ENCODE measurements at regions not wholly inside any gene's neighbourhood (a gene's known extent, or its start where the extent isn't known, plus 50 kb on each side); places are given as distances from the start of the nearest gene placed in this dataset.

GRCh38 chr5:143469125-143469524, 65.6 kb upstream of the NR3C1 start:
- no peaks in the 10 kb centered on the region for H3K36me3 ChIP-seq (ENCODE audit: control insufficient read depth in 4 of 4, insufficient read depth in 4 of 4, low read length in 3 of 4)
- DNase-seq: no peak
- ChIA-PET POLR2A (interaction anchor here (0.6 kb wide), 1 partner anchor 19 kb away, joined by 4 read pairs; no protein-coding TSS in a partner anchor), CTCF (no interaction called here)
- 100% methylated on average over 2 of the region's 2 CpGs for WGBS (ENCODE audit: insufficient coverage)
- H3K27ac ChIP-seq (ENCODE audit: insufficient read depth in 1 of 2, low read depth in 1 of 2, low read length in 2 of 2, poor library complexity in 1 of 2, severe bottlenecking in 2 of 2): no peak overlapping the region
- no peaks in the 10 kb centered on the region for H3K4me1 ChIP-seq (ENCODE audit: control extremely low read depth in 1 of 4, control insufficient read depth in 4 of 4, insufficient read depth in 4 of 4, low read length in 3 of 4)
- no peaks in the 10 kb centered on the region for H3K27me3 ChIP-seq (replicated peaks in 2 of 5; ENCODE audit: control insufficient read depth in 4 of 5, insufficient read depth in 5 of 5, low read length in 4 of 5)
- H3K4me3 ChIP-seq (ENCODE audit: control insufficient read depth in 1 of 7, extremely low read depth in 1 of 7, insufficient read depth in 4 of 7, low read depth in 2 of 7, low read length in 6 of 7): no peak overlapping the region
- H3K9me3 ChIP-seq (ENCODE audit: control extremely low read depth in 1 of 5, control insufficient read depth in 4 of 5, insufficient read depth in 2 of 5, low read depth in 1 of 5, low read length in 4 of 5): peaks cover 0 to 2% (median 0%) of the 10 kb centered on the region in 5 experiments

DNA sequence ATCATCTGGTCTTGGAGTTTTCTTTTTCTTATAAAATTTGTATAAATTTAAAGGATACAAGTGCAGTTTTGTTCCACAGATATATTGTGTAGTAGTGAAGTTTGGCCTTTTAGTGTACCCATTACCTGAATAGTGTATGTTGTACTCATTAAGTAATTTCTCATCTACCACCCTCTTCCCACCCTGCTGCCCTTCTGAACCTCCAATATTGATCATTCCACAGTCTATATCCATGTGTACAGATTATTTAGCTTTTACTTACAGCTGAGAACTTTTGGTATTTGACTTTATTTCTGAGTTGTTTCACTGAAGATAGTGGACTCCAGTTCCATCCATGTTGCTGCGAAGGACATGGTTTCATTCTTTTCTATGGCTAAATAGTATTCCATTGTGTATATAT, 63.1 kb upstream of the NR3C1 start:
- Histone ChIP-seq H3K4me1 (ENCODE audit: control extremely low read depth in 1 of 4, control insufficient read depth in 4 of 4, insufficient read depth in 4 of 4, low read length in 3 of 4) (no peaks in the 10 kb centered on the region), H3K27me3 (replicated peaks in 2 of 5; ENCODE audit: control insufficient read depth in 4 of 5, insufficient read depth in 5 of 5, low read length in 4 of 5) (no peaks in the 10 kb centered on the region), H3K9me3 (ENCODE audit: control extremely low read depth in 1 of 5, control insufficient read depth in 4 of 5, insufficient read depth in 2 of 5, low read depth in 1 of 5, low read length in 4 of 5) (peaks cover 0 to 2% (median 0%) of the 10 kb centered on the region in 5 experiments), H3K36me3 (ENCODE audit: control insufficient read depth in 4 of 4, insufficient read depth in 4 of 4, low read length in 3 of 4) (no peaks in the 10 kb centered on the region), H3K4me3 (ENCODE audit: control insufficient read depth in 1 of 7, extremely low read depth in 1 of 7, insufficient read depth in 4 of 7, low read depth in 2 of 7, low read length in 6 of 7) (no peak overlapping the region), H3K27ac (ENCODE audit: insufficient read depth in 1 of 2, low read depth in 1 of 2, low read length in 2 of 2, poor library complexity in 1 of 2, severe bottlenecking in 2 of 2) (no peak overlapping the region)
- ChIA-PET CTCF (no interaction called here), POLR2A (no interaction called here)
- no CpG with 5 or more reads among the region's 1 CpG for WGBS (ENCODE audit: insufficient coverage)
- no peak for DNase-seq

- ChIA-PET POLR2A (no interaction called here), CTCF (no interaction called here)
- H3K4me3 ChIP-seq (ENCODE audit: control insufficient read depth in 1 of 7, extremely low read depth in 1 of 7, insufficient read depth in 4 of 7, low read depth in 2 of 7, low read length in 6 of 7): no peak overlapping the region
- no peak for DNase-seq
- WGBS (ENCODE audit: insufficient coverage): 100% methylated on average over 1 of the region's 1 CpG
- H3K4me1 ChIP-seq (ENCODE audit: control extremely low read depth in 1 of 4, control insufficient read depth in 4 of 4, insufficient read depth in 4 of 4, low read length in 3 of 4): no peaks in the 10 kb centered on the region
- no peaks in the 10 kb centered on the region for H3K36me3 ChIP-seq (ENCODE audit: control insufficient read depth in 4 of 4, insufficient read depth in 4 of 4, low read length in 3 of 4)
- no peak overlapping the region for H3K27ac ChIP-seq (ENCODE audit: insufficient read depth in 1 of 2, low read depth in 1 of 2, low read length in 2 of 2, poor library complexity in 1 of 2, severe bottlenecking in 2 of 2)
- H3K9me3 ChIP-seq (ENCODE audit: control extremely low read depth in 1 of 5, control insufficient read depth in 4 of 5, insufficient read depth in 2 of 5, low read depth in 1 of 5, low read length in 4 of 5): peaks cover 0 to 2% (median 0%) of the 10 kb centered on the region in 5 experiments
- H3K27me3 ChIP-seq (replicated peaks in 2 of 5; ENCODE audit: control insufficient read depth in 4 of 5, insufficient read depth in 5 of 5, low read length in 4 of 5): no peaks in the 10 kb centered on the region
These were observed 61.4 kb upstream of the NR3C1 start for GRCh38 chr5:143464723-143465490.

GRCh38 chr5:143462431-143462830, 58.9 kb upstream of the NR3C1 start:
- no peaks in the 10 kb centered on the region for H3K36me3 ChIP-seq (ENCODE audit: control insufficient read depth in 4 of 4, insufficient read depth in 4 of 4, low read length in 3 of 4)
- ChIA-PET POLR2A (no interaction called here), CTCF (no interaction called here)
- no peak overlapping the region for H3K4me3 ChIP-seq (ENCODE audit: control insufficient read depth in 1 of 7, extremely low read depth in 1 of 7, insufficient read depth in 4 of 7, low read depth in 2 of 7, low read length in 6 of 7)
- DNase-seq: no peak
- no peaks in the 10 kb centered on the region for H3K4me1 ChIP-seq (ENCODE audit: control extremely low read depth in 1 of 4, control insufficient read depth in 4 of 4, insufficient read depth in 4 of 4, low read length in 3 of 4)
- no peak overlapping the region for H3K27ac ChIP-seq (ENCODE audit: insufficient read depth in 1 of 2, low read depth in 1 of 2, low read length in 2 of 2, poor library complexity in 1 of 2, severe bottlenecking in 2 of 2)
- H3K27me3 ChIP-seq (replicated peaks in 2 of 5; ENCODE audit: control insufficient read depth in 4 of 5, insufficient read depth in 5 of 5, low read length in 4 of 5): no peaks in the 10 kb centered on the region
- H3K9me3 ChIP-seq (ENCODE audit: control extremely low read depth in 1 of 5, control insufficient read depth in 4 of 5, insufficient read depth in 2 of 5, low read depth in 1 of 5, low read length in 4 of 5): no peaks in the 10 kb centered on the region

GRCh38 chr5:143459433-143459832, 55.9 kb upstream of the NR3C1 start:
- no peaks in the 10 kb centered on the region for H3K27me3 ChIP-seq (replicated peaks in 2 of 5; ENCODE audit: control insufficient read depth in 4 of 5, insufficient read depth in 5 of 5, low read length in 4 of 5)
- DNase-seq: no peak
- no peaks in the 10 kb centered on the region for H3K9me3 ChIP-seq (ENCODE audit: control extremely low read depth in 1 of 5, control insufficient read depth in 4 of 5, insufficient read depth in 2 of 5, low read depth in 1 of 5, low read length in 4 of 5)
- H3K27ac ChIP-seq (ENCODE audit: insufficient read depth in 1 of 2, low read depth in 1 of 2, low read length in 2 of 2, poor library complexity in 1 of 2, severe bottlenecking in 2 of 2): no peak overlapping the region
- H3K4me3 ChIP-seq (ENCODE audit: control insufficient read depth in 1 of 7, extremely low read depth in 1 of 7, insufficient read depth in 4 of 7, low read depth in 2 of 7, low read length in 6 of 7): no peak overlapping the region
- 90% methylated on average over 4 of the region's 4 CpGs for WGBS (ENCODE audit: insufficient coverage)
- no peaks in the 10 kb centered on the region for H3K36me3 ChIP-seq (ENCODE audit: control insufficient read depth in 4 of 4, insufficient read depth in 4 of 4, low read length in 3 of 4)
- CTCF ChIA-PET: no interaction called here
- POLR2A ChIA-PET: no interaction called here
- no peaks in the 10 kb centered on the region for H3K4me1 ChIP-seq (ENCODE audit: control extremely low read depth in 1 of 4, control insufficient read depth in 4 of 4, insufficient read depth in 4 of 4, low read length in 3 of 4)

GRCh38 chr5:143456952-143457547, 53.6 kb upstream of the NR3C1 start:
- Histone ChIP-seq H3K27me3 (replicated peaks in 2 of 5; ENCODE audit: control insufficient read depth in 4 of 5, insufficient read depth in 5 of 5, low read length in 4 of 5) (no peaks in the 10 kb centered on the region), H3K4me3 (ENCODE audit: control insufficient read depth in 1 of 7, extremely low read depth in 1 of 7, insufficient read depth in 4 of 7, low read depth in 2 of 7, low read length in 6 of 7) (no peak overlapping the region), H3K27ac (ENCODE audit: insufficient read depth in 1 of 2, low read depth in 1 of 2, low read length in 2 of 2, poor library complexity in 1 of 2, severe bottlenecking in 2 of 2) (no peak overlapping the region), H3K36me3 (ENCODE audit: control insufficient read depth in 4 of 4, insufficient read depth in 4 of 4, low read length in 3 of 4) (no peaks in the 10 kb centered on the region), H3K9me3 (ENCODE audit: control extremely low read depth in 1 of 5, control insufficient read depth in 4 of 5, insufficient read depth in 2 of 5, low read depth in 1 of 5, low read length in 4 of 5) (no peaks in the 10 kb centered on the region), H3K4me1 (ENCODE audit: control extremely low read depth in 1 of 4, control insufficient read depth in 4 of 4, insufficient read depth in 4 of 4, low read length in 3 of 4) (no peaks in the 10 kb centered on the region)
- WGBS (ENCODE audit: insufficient coverage): 100% methylated on average over 2 of the region's 5 CpGs
- CTCF ChIA-PET: no interaction called here
- DNase-seq: no peak
- POLR2A ChIA-PET: no interaction called here

DNA sequence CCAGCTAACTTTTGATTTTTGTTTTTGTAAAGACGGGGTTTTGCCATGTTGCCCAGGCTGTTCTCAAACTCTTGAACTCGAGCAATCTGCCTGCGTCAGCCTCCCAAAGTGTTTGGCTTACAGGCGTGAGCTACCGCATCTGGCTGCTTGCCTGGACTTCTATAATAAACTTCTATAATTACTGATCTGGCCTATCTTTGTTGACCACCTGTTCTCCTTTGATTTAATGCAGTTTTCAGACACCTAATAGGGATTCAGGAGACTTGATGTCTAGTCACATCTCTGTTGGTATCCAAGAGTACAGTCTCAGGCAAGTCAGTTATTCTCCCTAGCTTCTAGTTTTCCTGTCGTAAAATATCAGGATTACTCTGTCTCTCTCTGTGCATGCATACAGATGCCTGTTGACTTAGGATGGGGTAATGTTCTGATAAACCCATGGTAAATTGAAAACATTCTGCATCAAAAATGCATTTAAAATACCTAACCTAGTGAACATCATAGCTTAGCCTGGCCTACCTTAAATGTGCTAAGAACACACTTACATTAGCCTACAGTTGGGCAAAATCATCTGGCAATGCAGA, 51.5 kb upstream of the NR3C1 start:
- H3K27me3 ChIP-seq (replicated peaks in 2 of 5; ENCODE audit: control insufficient read depth in 4 of 5, insufficient read depth in 5 of 5, low read length in 4 of 5): no peaks in the 10 kb centered on the region
- no peaks in the 10 kb centered on the region for H3K9me3 ChIP-seq (ENCODE audit: control extremely low read depth in 1 of 5, control insufficient read depth in 4 of 5, insufficient read depth in 2 of 5, low read depth in 1 of 5, low read length in 4 of 5)
- H3K4me1 ChIP-seq (ENCODE audit: control extremely low read depth in 1 of 4, control insufficient read depth in 4 of 4, insufficient read depth in 4 of 4, low read length in 3 of 4): no peaks in the 10 kb centered on the region
- ChIA-PET POLR2A (no interaction called here), CTCF (no interaction called here)
- 96% methylated on average over 5 of the region's 6 CpGs for WGBS (ENCODE audit: insufficient coverage)
- H3K36me3 ChIP-seq (ENCODE audit: control insufficient read depth in 4 of 4, insufficient read depth in 4 of 4, low read length in 3 of 4): no peaks in the 10 kb centered on the region
- H3K4me3 ChIP-seq (ENCODE audit: control insufficient read depth in 1 of 7, extremely low read depth in 1 of 7, insufficient read depth in 4 of 7, low read depth in 2 of 7, low read length in 6 of 7): no peak overlapping the region
- DNase-seq: no peak
- no peak overlapping the region for H3K27ac ChIP-seq (ENCODE audit: insufficient read depth in 1 of 2, low read depth in 1 of 2, low read length in 2 of 2, poor library complexity in 1 of 2, severe bottlenecking in 2 of 2)

All from common myeloid progenitor, CD34-positive (primary cell).